Stimulated activated CD8-positive, alpha-beta memory T cell treated with anti-CD3 and anti-CD28 coated beads, Interleukin-15, amount 100 ng/mL, for 4 hours (primary cell): ENCODE measurements at regions not wholly inside any gene's neighbourhood (a gene's known extent, or its start where the extent isn't known, plus 50 kb on each side); places are given as distances from the start of the nearest gene placed in this dataset.
"Not testable (repeated sequence)": the region's sequence is repeated elsewhere in the genome, so short reads cannot be mapped to it uniquely, and the experiment has no call there.

Experiments
- DNase-seq, 2 donors: peaks; one replicate each; pipeline ENCODE4 v3.0.0-alpha.2; 2020; ENCODE audit warnings: low read depth in 2 of 2

DNA sequence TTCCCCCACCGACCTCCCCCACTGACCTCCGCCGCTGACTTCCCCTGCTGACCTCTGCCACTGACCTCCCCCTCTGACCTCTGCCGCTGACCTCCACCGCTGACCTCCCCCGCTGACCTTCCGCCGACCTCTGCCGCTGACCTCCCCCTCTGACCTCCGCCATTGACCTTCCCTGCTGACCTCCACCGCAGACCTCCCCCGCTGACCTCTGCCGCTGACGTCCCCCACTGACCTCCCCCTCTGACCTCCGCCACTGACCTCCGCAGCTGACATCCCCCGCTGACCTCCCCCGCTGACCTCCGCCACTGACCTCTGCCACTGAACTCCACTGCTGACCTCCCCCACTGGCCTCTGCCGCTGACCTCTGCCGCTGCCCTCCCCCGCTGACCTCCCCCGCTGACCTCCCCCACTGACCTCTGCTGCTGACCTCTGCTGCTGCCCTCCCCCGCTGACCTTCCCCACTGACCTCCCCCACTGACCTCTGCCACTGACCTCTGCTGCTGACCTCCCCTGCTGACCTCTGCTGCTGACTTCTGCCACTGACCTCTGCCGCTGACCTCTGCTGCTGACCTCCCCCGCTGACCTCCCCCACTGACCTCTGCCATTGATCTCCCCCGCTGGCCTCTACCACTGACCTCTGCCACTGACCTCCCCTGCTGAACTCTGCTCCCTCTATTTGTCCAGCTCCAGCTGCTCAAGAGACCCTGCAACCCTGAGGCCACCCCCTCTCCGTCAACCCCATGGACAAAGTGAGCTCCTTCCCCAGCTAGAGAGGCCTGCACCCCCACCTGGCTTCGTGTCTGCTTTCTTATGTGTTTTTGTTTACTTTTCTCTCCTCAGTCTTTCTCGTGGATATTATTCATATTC lies 91.4 kb upstream of the AFDN start:
- no peak for DNase-seq

DNA sequence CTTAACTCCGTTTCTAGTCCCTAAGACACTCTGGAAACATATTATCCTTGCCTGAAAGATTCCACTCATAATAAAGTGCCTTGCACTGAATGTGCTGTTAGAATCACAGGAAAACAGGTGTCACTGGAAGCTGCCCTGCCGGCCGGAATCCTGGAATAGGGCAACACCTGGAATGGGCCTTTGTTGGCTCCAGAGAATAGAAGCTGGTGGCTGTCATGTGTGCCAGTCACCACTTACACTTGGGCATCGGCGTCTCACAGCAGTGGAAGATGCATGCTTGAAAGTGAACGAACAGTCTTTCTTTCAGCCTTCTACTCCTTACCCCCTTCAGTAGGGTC lies 90.8 kb upstream of the AFDN start:
- DNase-seq = no peak

- DNase-seq = no peak
Measured at GRCh38 chr6:167736486-167737204, 90.1 kb upstream of the AFDN start.

DNA sequence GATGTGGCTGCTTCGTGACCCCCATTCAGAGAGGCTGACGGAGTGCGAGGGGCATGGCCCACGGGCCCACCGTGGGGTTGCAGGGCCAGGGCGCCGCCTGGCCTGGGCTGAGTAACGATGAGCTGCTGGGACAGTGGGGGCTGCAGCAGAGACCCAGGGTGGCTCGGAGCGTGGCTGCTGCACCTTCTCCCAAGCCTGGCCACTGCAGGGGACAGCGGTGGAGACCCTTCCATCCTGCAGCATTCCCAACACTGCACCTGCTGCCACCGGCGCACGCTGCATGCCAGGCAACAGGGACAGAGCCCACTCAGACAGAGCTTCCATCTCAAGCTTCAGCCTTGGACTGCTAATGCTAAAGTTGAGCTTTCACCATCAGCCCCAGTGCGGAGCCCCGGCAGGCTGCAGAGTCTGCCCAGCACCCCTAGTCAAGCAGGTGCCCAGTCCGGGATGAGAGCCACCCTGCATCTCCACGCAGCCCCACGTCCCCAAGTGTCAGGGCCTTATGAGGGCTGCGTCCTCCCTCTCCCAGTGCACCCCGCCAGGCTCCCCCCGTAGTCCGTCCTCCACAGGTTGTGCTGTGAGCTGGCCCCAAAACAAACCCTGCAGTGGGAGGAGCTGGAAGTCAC lies 89.4 kb upstream of the AFDN start:
- no peak for DNase-seq

- DNase-seq = no peak
Measured at GRCh38 chr6:167738386-167738785, 88.3 kb upstream of the AFDN start.

DNA sequence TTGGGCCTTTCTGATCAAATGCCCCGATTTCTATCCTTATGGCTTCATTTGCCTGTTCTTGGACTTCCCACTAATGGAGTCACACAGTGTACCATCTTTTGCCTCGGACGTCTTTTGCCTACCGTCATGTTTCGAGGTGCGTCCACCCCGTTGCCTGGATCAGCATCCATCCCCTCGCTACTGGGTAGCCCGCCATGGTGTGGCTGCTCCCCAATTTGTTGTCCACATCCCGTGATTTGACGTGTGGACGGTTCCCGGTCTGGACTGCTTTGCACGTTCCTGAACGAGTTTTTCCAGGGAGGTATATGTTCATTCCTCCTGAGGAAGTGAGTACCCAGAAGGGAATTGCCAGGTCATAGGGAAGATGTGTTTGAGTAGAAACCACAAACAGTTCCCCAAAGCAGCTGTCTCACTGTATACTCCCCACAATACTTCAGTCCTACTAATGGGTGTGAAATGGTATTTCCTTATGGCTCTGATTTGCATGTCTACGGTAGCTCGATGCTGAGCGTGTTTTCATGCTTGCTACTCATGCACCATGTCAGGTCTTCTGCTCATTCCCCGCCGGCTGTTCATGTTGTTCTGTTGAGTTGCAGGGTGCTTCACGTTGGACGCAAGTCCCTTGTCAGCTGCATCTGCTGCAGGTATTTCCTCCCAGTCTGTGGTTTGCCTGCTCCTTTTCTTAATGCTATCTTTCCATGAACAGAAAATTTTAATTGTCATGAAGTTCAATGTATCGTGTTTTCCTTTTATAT lies 86.8 kb upstream of the AFDN start:
- no peak for DNase-seq

GRCh38 chr6:167742719-167743303 lies 83.9 kb upstream of the AFDN start:
- DNase-seq = no peak

DNA sequence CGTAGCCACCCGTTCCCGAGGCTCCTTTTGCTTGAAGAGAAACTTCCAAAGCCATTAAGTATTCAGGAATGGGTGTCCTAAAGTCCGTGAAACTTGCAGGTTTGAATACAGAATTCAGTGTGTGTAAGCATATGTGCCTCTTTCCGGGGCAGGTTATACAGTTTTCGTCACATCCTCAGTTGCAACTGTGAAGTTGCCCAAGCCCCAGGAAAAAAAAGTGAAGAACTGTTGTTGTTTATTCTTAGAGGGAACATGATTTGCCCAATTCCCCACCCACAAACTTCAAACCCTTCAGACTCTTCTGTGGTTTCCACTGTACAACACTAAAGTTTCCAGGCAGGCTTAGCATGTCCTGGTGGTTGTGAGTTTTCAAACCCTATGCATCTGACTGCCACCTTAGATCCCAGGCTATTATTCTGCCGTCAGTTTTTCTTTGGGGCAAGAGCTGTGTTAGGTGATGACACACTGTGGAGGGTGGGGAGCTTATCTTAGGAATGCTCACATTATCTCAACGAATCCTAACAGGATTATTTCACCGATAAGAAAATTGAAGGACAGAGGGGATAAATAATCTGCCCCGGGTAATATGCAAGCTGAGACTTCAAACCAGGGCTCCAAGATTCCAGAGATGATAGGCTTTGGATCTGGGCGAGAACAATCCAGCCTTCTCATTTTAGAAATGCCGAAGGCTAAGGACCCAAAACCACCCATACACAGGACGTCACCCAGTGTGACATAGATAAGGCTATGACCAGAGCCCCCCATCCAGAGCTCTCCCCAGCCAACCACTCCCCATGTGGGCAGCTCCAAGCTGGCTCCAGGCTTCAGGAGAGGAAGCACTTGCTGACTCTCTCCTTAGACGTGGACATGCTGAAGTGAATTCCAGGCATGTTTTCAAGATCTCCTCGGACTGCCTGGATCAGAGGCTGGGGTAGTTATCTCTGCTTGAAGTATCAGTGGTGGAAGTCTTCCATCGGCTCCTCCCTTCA lies 81.7 kb upstream of the AFDN start:
- DNase-seq = no peak

DNA sequence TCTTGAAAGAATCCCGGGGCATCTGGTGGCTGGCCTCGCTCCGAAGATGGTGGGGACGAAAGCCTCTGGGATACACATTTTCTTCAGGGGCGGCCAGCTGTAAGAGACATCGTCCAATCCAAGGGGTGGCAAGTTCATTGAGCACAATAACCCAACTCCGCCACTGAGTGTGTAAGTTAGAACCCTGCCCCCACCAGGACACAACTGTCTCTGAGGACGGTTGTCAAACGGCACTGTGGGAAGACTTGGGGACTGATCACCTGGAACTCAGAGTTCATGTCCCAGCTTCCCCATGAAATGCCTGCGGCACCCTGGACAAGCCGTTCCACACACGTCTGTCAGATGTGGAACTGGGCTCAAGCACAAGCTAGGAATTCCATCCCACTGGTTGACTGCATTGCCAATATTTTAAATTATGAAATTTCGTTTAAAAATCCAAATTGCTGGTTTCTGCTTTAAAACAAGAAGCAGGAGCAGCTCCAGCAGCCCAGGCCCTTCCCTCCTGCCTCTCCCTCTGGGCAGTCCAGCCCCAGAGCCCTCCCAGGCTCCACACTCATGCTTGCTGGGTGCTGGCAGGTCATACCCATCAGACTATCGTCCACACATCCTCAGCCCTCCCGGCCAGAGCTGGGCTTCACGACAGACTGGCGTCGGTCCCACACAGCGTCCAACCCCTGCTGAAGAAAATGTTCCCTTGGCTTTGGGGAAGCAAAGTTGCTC lies 80.9 kb upstream of the AFDN start:
- DNase-seq = no peak

DNA sequence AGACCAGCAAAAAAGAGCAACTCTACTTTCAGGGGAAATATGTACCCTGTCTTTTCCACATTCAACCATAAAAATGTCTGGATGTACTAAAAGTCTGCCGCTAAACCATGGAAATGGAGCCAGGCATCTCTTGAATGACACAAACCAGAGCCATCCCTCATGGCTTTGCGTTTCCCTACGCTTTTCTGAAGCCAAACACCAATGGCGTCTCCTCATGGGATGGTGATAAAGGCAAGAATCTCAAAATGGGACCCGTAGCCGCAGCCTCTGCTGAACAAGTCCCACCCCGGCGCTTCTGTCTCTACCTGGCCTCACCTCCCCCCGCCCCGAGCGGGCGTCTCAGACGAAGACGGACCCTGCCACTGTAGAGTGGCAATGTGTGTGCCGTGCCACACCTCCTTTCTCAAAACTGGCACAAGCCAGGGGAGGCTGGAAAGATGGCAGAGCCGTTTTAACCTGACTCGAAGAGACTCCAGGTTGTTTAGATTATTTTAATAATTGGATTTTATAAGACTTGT lies 80.3 kb upstream of the AFDN start:
- DNase-seq = no peak

GRCh38 chr6:167746975-167747374 lies 79.7 kb upstream of the AFDN start:
- DNase-seq = no peak

GRCh38 chr6:167747645-167748044 lies 79.1 kb upstream of the AFDN start:
- DNase-seq = no peak

GRCh38 chr6:167748046-167748445 lies 78.7 kb upstream of the AFDN start:
- DNase-seq = no peak

DNA sequence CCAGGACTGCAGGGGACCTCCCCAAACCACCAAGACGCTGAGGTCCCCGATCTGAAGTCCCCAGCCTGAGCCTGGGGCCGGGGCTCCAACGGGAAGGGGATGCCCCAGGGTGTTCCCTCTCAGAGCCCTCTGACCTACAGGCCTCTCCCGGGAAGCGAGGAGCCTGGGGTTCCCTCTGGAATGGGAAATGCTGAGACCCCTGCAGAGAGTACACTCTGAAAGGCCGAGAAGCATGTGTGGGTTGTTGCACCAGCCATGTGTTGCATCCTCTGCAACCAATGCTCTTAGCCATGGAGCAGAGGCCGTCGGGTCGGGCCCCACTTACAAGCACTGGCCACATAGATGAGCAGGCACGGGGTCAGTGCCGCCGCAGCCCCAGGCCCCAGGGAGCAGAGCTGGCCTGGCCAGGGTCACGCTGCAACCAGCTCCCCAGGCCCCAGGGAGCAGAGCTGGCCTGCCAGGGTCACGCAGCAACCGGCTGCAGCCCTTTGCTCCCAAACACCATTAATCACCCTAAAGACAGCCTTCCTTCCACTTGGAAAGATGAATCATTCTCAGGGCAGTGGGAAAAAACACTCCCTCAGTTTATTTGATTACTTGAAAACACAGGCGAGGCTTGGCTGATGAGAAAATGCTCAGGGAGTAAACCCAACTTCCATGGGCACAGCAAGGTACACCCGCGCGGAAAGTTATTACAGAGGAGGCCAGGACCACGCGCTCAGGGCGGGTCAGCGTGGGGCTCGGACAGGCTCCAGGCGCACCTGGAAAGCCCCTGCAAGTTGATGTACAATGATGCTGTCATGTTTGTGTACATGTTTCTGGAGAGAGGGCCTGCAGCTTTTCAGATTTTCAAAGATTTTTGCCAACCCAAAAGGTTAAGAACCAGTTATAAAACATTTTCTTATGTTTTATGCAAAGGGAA lies 78.0 kb upstream of the AFDN start:
- DNase-seq = no peak

DNA sequence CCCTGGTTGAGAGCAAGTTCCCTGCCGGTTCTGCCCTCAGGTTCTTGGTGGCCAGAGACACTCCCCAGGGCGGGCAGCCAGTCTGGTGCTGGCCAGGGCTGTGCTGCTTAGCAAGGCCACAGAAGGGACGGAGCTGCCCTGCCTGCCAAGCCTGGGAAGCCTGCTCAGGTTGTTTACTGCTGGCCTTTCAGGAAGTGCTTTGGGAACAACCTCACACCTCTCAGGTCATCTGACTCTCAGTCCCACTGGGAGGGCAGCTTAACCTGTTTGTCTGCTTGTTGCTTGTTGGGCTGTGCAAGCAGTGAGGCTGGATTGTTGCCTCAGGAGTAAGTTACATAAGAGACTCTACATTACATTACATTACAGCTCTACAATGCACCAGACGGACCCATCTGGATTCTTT lies 75.8 kb upstream of the AFDN start:
- no peak for DNase-seq

DNA sequence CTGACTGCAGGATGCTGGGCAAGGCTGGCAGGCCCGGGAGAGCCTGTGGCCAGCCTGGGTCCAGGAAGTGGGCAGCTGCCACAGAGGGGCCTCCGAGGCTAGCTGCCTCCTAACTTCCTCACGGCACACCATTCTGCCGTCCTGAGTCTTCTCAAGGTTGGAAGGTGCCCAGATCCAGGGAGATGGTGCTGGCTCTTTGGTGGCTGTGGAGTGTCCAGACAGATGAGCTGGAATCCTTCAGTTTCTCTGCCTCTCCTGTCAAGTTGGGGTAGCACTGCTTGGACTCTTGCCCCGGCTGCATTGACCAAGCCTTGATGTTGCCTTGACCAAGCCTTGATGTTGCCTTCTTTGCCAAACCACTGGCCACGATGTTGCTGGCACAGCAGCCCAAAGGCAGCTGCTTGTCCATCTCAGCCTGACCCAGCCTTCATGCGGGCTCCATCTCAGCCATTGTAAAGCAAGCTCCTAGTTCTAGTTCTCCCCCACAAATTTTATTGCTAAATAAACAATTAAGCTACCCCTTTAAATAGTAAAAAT lies 75.1 kb upstream of the AFDN start:
- DNase-seq = no peak

GRCh38 chr6:167753281-167753680 lies 73.4 kb upstream of the AFDN start:
- not testable (repeated sequence) for DNase-seq

GRCh38 chr6:167754691-167755090 lies 72.0 kb upstream of the AFDN start:
- no peak for DNase-seq
